ENCODE measurements at regions not wholly inside any gene's neighbourhood (a gene's known extent, or its start where the extent isn't known, plus 50 kb on each side); places are given as distances from the start of the nearest gene placed in this dataset.
A peak's percentile ranks its signal among the peaks of the same experiment; 100 is the strongest.

DNA sequence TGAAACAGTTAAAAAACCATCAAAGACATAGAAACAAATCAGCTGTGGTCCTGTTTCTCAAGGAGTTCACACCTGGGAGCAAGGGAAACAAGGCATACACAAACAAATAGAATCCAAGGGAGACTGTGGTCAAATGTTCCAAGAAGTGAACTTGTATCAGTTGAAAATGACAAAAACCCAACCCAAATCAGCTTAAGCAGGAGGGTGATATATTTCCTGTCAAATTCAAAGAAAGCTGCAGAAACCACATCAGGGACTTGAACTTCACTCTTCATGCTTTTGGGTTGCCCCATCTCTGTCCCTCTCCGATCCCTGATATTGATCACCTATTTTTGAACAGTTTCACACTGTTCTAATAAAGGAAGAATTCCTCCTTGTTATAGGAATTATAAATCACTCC is 148.6 kb upstream of the FMR1 start:
- TF ChIP-seq, protein P1, sequence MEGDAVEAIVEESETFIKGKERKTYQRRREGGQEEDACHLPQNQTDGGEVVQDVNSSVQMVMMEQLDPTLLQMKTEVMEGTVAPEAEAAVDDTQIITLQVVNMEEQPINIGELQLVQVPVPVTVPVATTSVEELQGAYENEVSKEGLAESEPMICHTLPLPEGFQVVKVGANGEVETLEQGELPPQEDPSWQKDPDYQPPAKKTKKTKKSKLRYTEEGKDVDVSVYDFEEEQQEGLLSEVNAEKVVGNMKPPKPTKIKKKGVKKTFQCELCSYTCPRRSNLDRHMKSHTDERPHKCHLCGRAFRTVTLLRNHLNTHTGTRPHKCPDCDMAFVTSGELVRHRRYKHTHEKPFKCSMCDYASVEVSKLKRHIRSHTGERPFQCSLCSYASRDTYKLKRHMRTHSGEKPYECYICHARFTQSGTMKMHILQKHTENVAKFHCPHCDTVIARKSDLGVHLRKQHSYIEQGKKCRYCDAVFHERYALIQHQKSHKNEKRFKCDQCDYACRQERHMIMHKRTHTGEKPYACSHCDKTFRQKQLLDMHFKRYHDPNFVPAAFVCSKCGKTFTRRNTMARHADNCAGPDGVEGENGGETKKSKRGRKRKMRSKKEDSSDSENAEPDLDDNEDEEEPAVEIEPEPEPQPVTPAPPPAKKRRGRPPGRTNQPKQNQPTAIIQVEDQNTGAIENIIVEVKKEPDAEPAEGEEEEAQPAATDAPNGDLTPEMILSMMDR (IDR thresholded peaks at IDR 0.05) = no peak
- no peaks in the 10 kb centered on the region for H3K36me3 ChIP-seq (ENCODE audit: low read depth)
- no peaks in the 10 kb centered on the region for H3K9me3 ChIP-seq
- DNase-seq (no peak), ATAC-seq (no peak)
- intact Hi-C loops (cut with DNase I, micrococcal nuclease) = no loop called here
- H3K4me1 ChIP-seq (ENCODE audit: low read depth) = no peaks in the 10 kb centered on the region
- H3K4me3 ChIP-seq = no peak overlapping the region

DNA sequence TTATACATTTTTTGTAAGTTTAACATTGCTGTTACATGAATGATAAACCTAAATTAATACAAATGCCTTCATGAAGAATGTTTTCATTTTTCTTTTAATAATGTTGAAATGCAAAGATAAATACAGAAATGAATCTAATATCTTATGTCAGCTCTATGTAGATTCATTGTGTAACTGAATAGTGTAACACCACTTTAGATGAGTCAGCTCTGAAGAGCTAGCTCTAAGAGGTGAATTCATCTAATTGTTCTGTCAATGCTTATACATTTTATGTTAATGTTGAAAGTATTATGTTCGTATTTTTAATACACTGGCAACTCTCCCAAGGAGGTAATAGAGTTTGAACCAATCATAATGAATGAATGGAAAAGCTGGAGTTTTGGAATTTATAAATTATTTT is 146.9 kb upstream of the FMR1 start:
- no peaks in the 10 kb centered on the region for H3K4me1 ChIP-seq (ENCODE audit: low read depth)
- ATAC-seq = no peak
- TF ChIP-seq, protein P1 (IDR thresholded peaks at IDR 0.05) = no peak
- DNase-seq = no peak
- no peak overlapping the region for H3K4me3 ChIP-seq
- H3K36me3 ChIP-seq (ENCODE audit: low read depth) = no peaks in the 10 kb centered on the region
- intact Hi-C loops (cut with DNase I, micrococcal nuclease) = no loop called here
- no peaks in the 10 kb centered on the region for H3K9me3 ChIP-seq

DNA sequence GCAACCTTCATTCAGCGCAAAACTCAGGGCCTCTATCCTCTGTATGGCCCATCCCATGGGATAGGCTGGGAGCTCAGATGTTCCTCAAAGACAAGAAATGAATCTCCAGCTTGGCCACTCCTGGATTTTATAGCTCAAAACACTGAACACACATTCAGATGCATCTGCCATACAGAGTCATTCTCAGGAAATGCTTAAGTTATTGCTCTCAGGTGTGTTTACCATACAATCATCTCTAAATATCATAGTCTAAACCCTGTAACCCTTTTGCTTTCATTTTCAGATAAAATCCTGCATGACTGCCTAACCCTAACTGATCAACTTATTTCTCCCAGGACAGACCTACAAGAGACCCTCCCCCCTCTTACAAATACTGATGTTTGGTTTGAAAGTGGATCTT is 140.9 kb upstream of the FMR1 start:
- Histone ChIP-seq H3K36me3 (ENCODE audit: low read depth) (no peaks in the 10 kb centered on the region), H3K4me3 (no peak overlapping the region), H3K9me3 (no peaks in the 10 kb centered on the region), H3K4me1 (ENCODE audit: low read depth) (no peaks in the 10 kb centered on the region)
- TF ChIP-seq, protein P1 (IDR thresholded peaks at IDR 0.05) = no peak
- DNase-seq = peak in 1 of 3 donors; percentile 12
- ATAC-seq = peak; percentile 70
- intact Hi-C loops (cut with DNase I, micrococcal nuclease) = no loop called here

DNA sequence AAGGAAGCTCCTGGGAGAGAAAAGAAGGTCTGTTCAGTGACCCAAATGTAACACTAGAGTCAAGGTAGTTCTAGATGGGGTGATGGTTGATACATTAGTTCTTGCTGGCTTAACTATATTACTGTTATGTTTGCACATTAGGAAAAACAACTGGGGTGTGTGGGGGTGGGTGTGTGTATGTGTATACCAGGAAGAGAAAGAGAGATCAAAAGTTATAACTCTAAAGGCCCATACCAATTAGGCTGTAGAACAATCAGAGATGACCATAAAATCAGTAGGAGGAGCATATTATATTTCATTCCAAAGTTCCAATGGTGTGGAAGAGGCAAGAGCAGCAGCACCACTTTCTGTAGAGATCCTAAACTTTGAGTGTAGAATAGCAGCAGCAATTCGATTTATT is 134.7 kb upstream of the FMR1 start:
- TF ChIP-seq, protein P1 (IDR thresholded peaks at IDR 0.05) = no peak
- Histone ChIP-seq H3K4me3 (no peak overlapping the region), H3K36me3 (ENCODE audit: low read depth) (no peaks in the 10 kb centered on the region), H3K9me3 (no peaks in the 10 kb centered on the region), H3K4me1 (ENCODE audit: low read depth) (no peaks in the 10 kb centered on the region)
- intact Hi-C loops (cut with DNase I, micrococcal nuclease) = no loop called here
- DNase-seq (peak in 1 of 3 donors; percentile 55), ATAC-seq (peak; percentile 54)

DNA sequence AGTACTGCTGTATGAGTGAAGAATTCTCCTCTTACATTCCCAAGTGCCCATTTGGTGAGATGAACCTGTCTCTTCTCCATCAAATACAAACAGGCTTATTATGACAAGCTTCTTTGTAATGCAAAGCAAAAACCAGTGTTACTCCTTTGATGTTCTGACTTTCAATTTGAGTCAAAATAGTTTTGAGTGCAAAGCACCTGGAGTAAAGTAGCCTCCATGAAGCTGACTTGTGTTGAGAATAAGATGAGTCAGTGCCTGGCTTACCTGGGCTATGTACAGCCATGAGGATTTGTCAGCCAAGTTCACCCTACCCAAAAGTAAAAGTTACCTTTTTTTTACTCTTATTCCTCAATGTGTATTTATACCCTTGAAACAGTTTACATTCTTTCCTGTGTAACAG is 132.5 kb upstream of the FMR1 start:
- no peaks in the 10 kb centered on the region for H3K9me3 ChIP-seq
- no peak overlapping the region for H3K4me3 ChIP-seq
- DNase-seq (no peak), ATAC-seq (no peak)
- intact Hi-C loops (cut with DNase I, micrococcal nuclease) = no loop called here
- TF ChIP-seq, protein P1 (IDR thresholded peaks at IDR 0.05) = no peak
- no peaks in the 10 kb centered on the region for H3K4me1 ChIP-seq (ENCODE audit: low read depth)
- no peaks in the 10 kb centered on the region for H3K36me3 ChIP-seq (ENCODE audit: low read depth)

DNA sequence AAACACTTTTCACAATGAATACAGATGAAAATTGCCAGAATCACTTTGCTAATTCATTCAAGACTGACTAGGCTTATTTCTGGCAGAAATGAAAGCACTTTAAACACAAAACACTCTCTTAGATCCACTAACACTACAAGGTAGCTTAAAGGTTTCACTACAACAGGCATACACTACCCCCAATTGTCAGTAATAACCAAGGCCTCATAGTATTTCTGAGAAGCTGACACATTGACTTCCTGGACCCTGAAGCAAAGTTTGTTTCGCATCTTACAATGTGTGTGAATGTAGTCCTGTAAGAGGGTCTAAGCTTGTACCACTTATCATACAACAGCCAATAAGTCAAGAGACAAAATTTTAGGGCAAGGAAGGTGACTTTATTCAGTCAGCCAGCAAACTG is 129.9 kb upstream of the FMR1 start:
- no peak for DNase-seq
- no peak overlapping the region for H3K4me3 ChIP-seq
- H3K36me3 ChIP-seq (ENCODE audit: low read depth) = no peaks in the 10 kb centered on the region
- TF ChIP-seq, protein P1 (IDR thresholded peaks at IDR 0.05) = no peak
- H3K4me1 ChIP-seq (ENCODE audit: low read depth) = no peaks in the 10 kb centered on the region
- ATAC-seq = no peak
- H3K9me3 ChIP-seq = no peaks in the 10 kb centered on the region
- intact Hi-C loops (cut with DNase I, micrococcal nuclease) = no loop called here

Data from mucosa of descending colon (tissue), 3 donors.